CD14-positive monocyte (primary cell): ENCODE measurements at regions not wholly inside any gene's neighbourhood (a gene's known extent, or its start where the extent isn't known, plus 50 kb on each side); places are given as distances from the start of the nearest gene placed in this dataset.

ENCODE experiments used
- DNase-seq, 3 donors: peaks; one replicate each; pipeline ENCODE4 v3.0.0-alpha.2; 2011 to 2022
- H2AFZ ChIP-seq: 2 replicates; pipeline ENCODE4 v1.6.0; 2012; ENCODE audit warnings: mild to moderate bottlenecking, low read depth, low read length, inconsistent platforms; ENCODE audit not compliant: insufficient read depth, poor library complexity, severe bottlenecking
- H3K27ac ChIP-seq, 2 donors: 1 replicate in 1 of 2; 2 replicates in 1 of 2; pipeline ENCODE4 v1.5.1; 2012 to 2013; ENCODE audit warnings: low read length in 2 of 2, control low read depth in 1 of 2, inconsistent platforms in 1 of 2, low read depth in 1 of 2, mild to moderate bottlenecking in 1 of 2
- H3K27me3 ChIP-seq, 2 donors: one replicate each; pipeline versions ENCODE4 v1.6.0 to v1.6.1; 2011 to 2013; ENCODE audit warnings: low read length in 2 of 2; ENCODE audit not compliant: control insufficient read depth in 2 of 2, insufficient read depth in 2 of 2
- H3K36me3 ChIP-seq, 2 donors: replicated peaks in 1 of 2; 1 replicate in 1 of 2; 2 replicates in 1 of 2; pipeline versions ENCODE4 v1.5.1 to v1.6.1; 2012 to 2013; ENCODE audit warnings: low read length in 2 of 2, control low read depth in 1 of 2, inconsistent platforms in 1 of 2, mild to moderate bottlenecking in 1 of 2; ENCODE audit not compliant: insufficient read depth in 2 of 2, control insufficient read depth in 1 of 2
- H3K4me1 ChIP-seq, 2 donors: 1 replicate in 1 of 2; 2 replicates in 1 of 2; pipeline versions ENCODE4 v1.5.1 to v1.6.1; 2012 to 2013; ENCODE audit warnings: low read length in 2 of 2, control low read depth in 1 of 2, inconsistent platforms in 1 of 2, mild to moderate bottlenecking in 1 of 2, moderate library complexity in 1 of 2; ENCODE audit not compliant: insufficient read depth in 2 of 2, control insufficient read depth in 1 of 2
- H3K4me2 ChIP-seq: replicated peaks from 2 replicates; pipeline ENCODE3; 2012; ENCODE audit warnings: low read length, moderate library complexity, mild to moderate bottlenecking; ENCODE audit not compliant: poor library complexity, severe bottlenecking; ENCODE audit errors: extremely low read depth
- H3K4me3 ChIP-seq, 3 experiments: fragments of 200-600 bp in 1 of 3; sonication (generic) in 1 of 3; replicated peaks in 1 of 3; 1 replicate in 2 of 3; 2 replicates in 1 of 3; pipeline ENCODE4 v1.5.1; 2011 to 2013; ENCODE audit warnings: low read length in 3 of 3, mild to moderate bottlenecking in 3 of 3, control low read depth in 2 of 3, low read depth in 2 of 3, inconsistent platforms in 1 of 3, moderate library complexity in 1 of 3
- H3K79me2 ChIP-seq: 2 replicates; pipeline ENCODE4 v1.6.0; 2012; ENCODE audit warnings: mild to moderate bottlenecking, control low read depth, inconsistent platforms, low read length, moderate library complexity; ENCODE audit not compliant: insufficient read depth
- H3K9ac ChIP-seq: 2 replicates; pipeline ENCODE4 v1.6.0; 2017; ENCODE audit warnings: low read length, mild to moderate bottlenecking; ENCODE audit not compliant: insufficient read depth, poor library complexity, severe bottlenecking
- H3K9me3 ChIP-seq, 2 donors: replicated peaks in 1 of 2; 1 replicate in 1 of 2; 2 replicates in 1 of 2; pipeline versions ENCODE4 v1.5.1 to v1.6.1; 2012 to 2013; ENCODE audit warnings: low read length in 2 of 2, control low read depth in 1 of 2; ENCODE audit not compliant: control insufficient read depth in 1 of 2, insufficient read depth in 1 of 2
- H4K20me1 ChIP-seq: 2 replicates; pipeline ENCODE4 v1.6.0; 2012; ENCODE audit warnings: mild to moderate bottlenecking, low read length, control low read depth, moderate library complexity; ENCODE audit not compliant: insufficient read depth
- H3K27ac Mint-ChIP-seq, 7 donors: one replicate each; pipeline ENCODE4 v1.8.0; 2020; ENCODE audit warnings: mild to moderate bottlenecking in 7 of 7, mixed read lengths in 7 of 7, moderate library complexity in 6 of 7, inconsistent platforms in 2 of 7
- H3K27me3 Mint-ChIP-seq, 3 donors: one replicate each; pipeline ENCODE4 v1.8.0; 2021 to 2022; ENCODE audit warnings: low read depth in 3 of 3, mild to moderate bottlenecking in 3 of 3, mixed read lengths in 3 of 3, moderate library complexity in 3 of 3, inconsistent platforms in 1 of 3
- H3K36me3 Mint-ChIP-seq, 2 donors: one replicate each; pipeline ENCODE4 v1.8.0; 2020; ENCODE audit warnings: mixed read lengths in 2 of 2, inconsistent platforms in 1 of 2, mild to moderate bottlenecking in 1 of 2
- H3K4me1 Mint-ChIP-seq: one replicate; pipeline ENCODE4 v1.8.0; 2020; ENCODE audit warnings: mild to moderate bottlenecking, mixed read lengths
- H3K4me3 Mint-ChIP-seq, 2 donors: one replicate each; pipeline ENCODE4 v1.8.0; 2020; ENCODE audit warnings: mild to moderate bottlenecking in 2 of 2, mixed read lengths in 2 of 2, moderate library complexity in 1 of 2
- H3K9me3 Mint-ChIP-seq, 7 donors: one replicate each; pipeline ENCODE4 v1.8.0; 2020 to 2022; ENCODE audit warnings: mixed read lengths in 7 of 7, mild to moderate bottlenecking in 6 of 7, moderate library complexity in 6 of 7, inconsistent platforms in 2 of 7
- CTCF ChIP-seq: fragments of 200-600 bp; IDR thresholded peaks from one replicate; pipeline ENCODE4 v1.8.0; 2022; ENCODE audit warnings: antibody characterized with exemption, mild to moderate bottlenecking
- WGBS: methylation state at CpG from one replicate; pipeline ENCODE4 v1.1.5; 2013; ENCODE audit warnings: missing lambda C conversion rate; ENCODE audit not compliant: insufficient coverage; 5-methylcytosine and 5-hydroxymethylcytosine counted together
- intact Hi-C, 2 donors: fragments of 100-400 bp; cut with micrococcal nuclease; formaldehyde crosslinking; loops; one replicate each; pipeline versions ENCODE4 v1.15.0 to v1.15.1; 2023

- Histone ChIP-seq H3K9me3 (no peaks in the 10 kb centered on the region), H3K27me3 (no peaks in the 10 kb centered on the region), H2AFZ (no peak overlapping the region), H3K4me3 (no peak overlapping the region), H3K79me2 (no peaks in the 10 kb centered on the region), H4K20me1 (no peaks in the 10 kb centered on the region), H3K4me2 (no peak overlapping the region), H3K36me3 (no peaks in the 10 kb centered on the region), H3K27ac (no peak overlapping the region), H3K9ac (no peak overlapping the region), H3K4me1 (no peaks in the 10 kb centered on the region)
- WGBS, result no CpG with 5 or more reads among the region's 1 CpG
- no peaks in the 10 kb centered on the region for H3K36me3 Mint-ChIP-seq
- H3K4me3 Mint-ChIP-seq, result no peak overlapping the region
- peaks cover 0 to 5% (median 1%) of the 10 kb centered on the region in 7 donors for H3K9me3 Mint-ChIP-seq
- no peak for DNase-seq
- peaks cover 0 to 2% (median 0%) of the 10 kb centered on the region in 3 donors for H3K27me3 Mint-ChIP-seq
- intact Hi-C loops, result no loop called here
- no peaks in the 10 kb centered on the region for H3K4me1 Mint-ChIP-seq
- no peak overlapping the region for H3K27ac Mint-ChIP-seq
- no peak for TF ChIP-seq CTCF
Measured at GRCh38 chr11:92324890-92325289, 100.3 kb downstream of the FAT3 start.

GRCh38 chr11:92325416-92325815, 100.8 kb downstream of the FAT3 start:
- peaks cover 0 to 2% (median 0%) of the 10 kb centered on the region in 3 donors for H3K27me3 Mint-ChIP-seq

More at GRCh38 chr11:92325416-92325815, 100.8 kb downstream of the FAT3 start:
- no peaks in the 10 kb centered on the region for H3K27me3 ChIP-seq
- DNase-seq, result no peak
- no peak overlapping the region for H3K27ac ChIP-seq
- H3K4me3 ChIP-seq, result no peak overlapping the region
- no peaks in the 10 kb centered on the region for H3K4me1 ChIP-seq
- H3K36me3 Mint-ChIP-seq, result no peaks in the 10 kb centered on the region
- no peaks in the 10 kb centered on the region for H3K9me3 ChIP-seq
- 71% methylated on average over 2 of the region's 3 CpGs for WGBS
- H2AFZ ChIP-seq, result no peak overlapping the region
- TF ChIP-seq CTCF, result no peak
- H3K9ac ChIP-seq, result no peak overlapping the region
- no peak overlapping the region for H3K4me2 ChIP-seq
- no peaks in the 10 kb centered on the region for H3K79me2 ChIP-seq
- intact Hi-C loops, result no loop called here
- H3K27ac Mint-ChIP-seq, result no peak overlapping the region
- no peaks in the 10 kb centered on the region for H4K20me1 ChIP-seq
- H3K36me3 ChIP-seq, result no peaks in the 10 kb centered on the region
- no peak overlapping the region for H3K4me3 Mint-ChIP-seq
- H3K9me3 Mint-ChIP-seq, result peaks cover 0 to 5% (median 1%) of the 10 kb centered on the region in 7 donors
- H3K4me1 Mint-ChIP-seq, result no peaks in the 10 kb centered on the region
